WTC11 (cell line): ENCODE measurements at regions not wholly inside any gene's neighbourhood (a gene's known extent, or its start where the extent isn't known, plus 50 kb on each side); places are given as distances from the start of the nearest gene placed in this dataset.
"Not testable (repeated sequence)": the region's sequence is repeated elsewhere in the genome, so short reads cannot be mapped to it uniquely, and the experiment has no call there.

Experiments used
- ATAC-seq: fragments of 200-7000 bp; cut with Tn5 transposase; 2 replicates; pipeline ENCODE4 v1.10.0; 2021; ENCODE audit warnings: mild to moderate bottlenecking, moderate library complexity
- CTCF ChIA-PET: fragments of 300-600 bp; sonication (Branson Sonifier 250); formaldehyde crosslinking; loops from one replicate; lab custom pipeline; 2021; ENCODE audit warnings: antibody characterized with exemption; lab: Charles Lee
- POLR2A ChIA-PET: fragments of 350-600 bp; sonication (Branson Sonifier 250); formaldehyde crosslinking; loops from one replicate; lab custom pipeline; 2021; ENCODE audit warnings: antibody characterized with exemption; lab: Charles Lee
- DNase-seq: peaks from one replicate; pipeline ENCODE4 v3.0.0; 2021; ENCODE audit warnings: low spot score
- H3K27ac Mint-ChIP-seq: 2 replicates; pipeline ENCODE4 v1.8.0; 2021; ENCODE audit warnings: mixed read lengths
- H3K27me3 Mint-ChIP-seq: 2 replicates; pipeline ENCODE4 v1.8.0; 2021; ENCODE audit warnings: low read depth, mild to moderate bottlenecking, moderate library complexity, mixed read lengths
- H3K36me3 Mint-ChIP-seq: 2 replicates; pipeline ENCODE4 v1.8.0; 2021; ENCODE audit warnings: mixed read lengths
- H3K4me1 Mint-ChIP-seq: 2 replicates; pipeline ENCODE4 v1.8.0; 2022; ENCODE audit warnings: mixed read lengths
- H3K4me3 Mint-ChIP-seq: 2 replicates; pipeline ENCODE4 v1.8.0; 2021; ENCODE audit warnings: mild to moderate bottlenecking, moderate library complexity, mixed read lengths
- H3K9me3 Mint-ChIP-seq: 2 replicates; pipeline ENCODE4 v1.8.0; 2021; ENCODE audit warnings: mixed read lengths
- ESRRA ChIP-seq: sonication (generic); formaldehyde crosslinking; IDR thresholded peaks from 2 replicates; pipeline ENCODE4 v1.8.1; 2022; ENCODE audit warnings: mild to moderate bottlenecking, missing genetic modification reagents, borderline replicate concordance
- JUN ChIP-seq: sonication (generic); formaldehyde crosslinking; IDR thresholded peaks from 2 replicates; pipeline ENCODE4 v1.8.0; 2023; ENCODE audit warnings: mild to moderate bottlenecking, missing genetic modification reagents
- NFATC4 ChIP-seq: fragments of 250-450 bp; sonication (Bioruptor Pico); IDR thresholded peaks from 2 replicates; pipeline ENCODE4 v1.9.0; 2021; ENCODE audit warnings: mild to moderate bottlenecking
- OVOL2 ChIP-seq: fragments of 250-450 bp; sonication (Bioruptor Pico); IDR thresholded peaks from 2 replicates; pipeline ENCODE4 v1.9.0; 2021; ENCODE audit warnings: mild to moderate bottlenecking, borderline replicate concordance
- PRRX2 ChIP-seq: fragments of 250-450 bp; sonication (Bioruptor Pico); IDR thresholded peaks from 2 replicates; pipeline ENCODE4 v1.8.0; 2021; ENCODE audit warnings: mild to moderate bottlenecking
- TP53 ChIP-seq: sonication (generic); formaldehyde crosslinking; IDR thresholded peaks from 2 replicates; pipeline ENCODE4 v1.8.1; 2023; ENCODE audit warnings: mild to moderate bottlenecking, missing genetic modification reagents
- ZNF281 ChIP-seq: sonication (generic); formaldehyde crosslinking; IDR thresholded peaks from 2 replicates; pipeline ENCODE4 v1.8.0; 2023; ENCODE audit warnings: mild to moderate bottlenecking, missing genetic modification reagents
- ZNF671 ChIP-seq: fragments of 250-450 bp; sonication (Bioruptor Pico); IDR thresholded peaks from 2 replicates; pipeline ENCODE4 v1.8.0; 2021; ENCODE audit warnings: mild to moderate bottlenecking
- ZSCAN18 ChIP-seq: fragments of 250-450 bp; sonication (Bioruptor Pico); IDR thresholded peaks from 2 replicates; pipeline ENCODE4 v2.1.2; 2022; ENCODE audit warnings: mild to moderate bottlenecking, moderate library complexity
- TF ChIP-seq, protein P1 (sequence below): sonication (generic); formaldehyde crosslinking; IDR thresholded peaks from 2 replicates; pipeline ENCODE4 v1.8.1; 2023; ENCODE audit warnings: mild to moderate bottlenecking, moderate library complexity, missing genetic modification reagents
- TF ChIP-seq, protein P2 (sequence below): sonication (generic); formaldehyde crosslinking; IDR thresholded peaks from 2 replicates; pipeline ENCODE4 v1.8.1; 2023; ENCODE audit warnings: mild to moderate bottlenecking, missing genetic modification reagents, moderate library complexity
- TF ChIP-seq, protein P3 (sequence below): sonication (generic); formaldehyde crosslinking; IDR thresholded peaks from 2 replicates; pipeline ENCODE4 v1.8.0; 2022; ENCODE audit warnings: mild to moderate bottlenecking, missing genetic modification reagents
- TF ChIP-seq, protein P4 (sequence below): sonication (generic); formaldehyde crosslinking; IDR thresholded peaks from 2 replicates; pipeline ENCODE4 v1.8.1; 2023; ENCODE audit warnings: mild to moderate bottlenecking, missing genetic modification reagents, moderate library complexity

DNA sequence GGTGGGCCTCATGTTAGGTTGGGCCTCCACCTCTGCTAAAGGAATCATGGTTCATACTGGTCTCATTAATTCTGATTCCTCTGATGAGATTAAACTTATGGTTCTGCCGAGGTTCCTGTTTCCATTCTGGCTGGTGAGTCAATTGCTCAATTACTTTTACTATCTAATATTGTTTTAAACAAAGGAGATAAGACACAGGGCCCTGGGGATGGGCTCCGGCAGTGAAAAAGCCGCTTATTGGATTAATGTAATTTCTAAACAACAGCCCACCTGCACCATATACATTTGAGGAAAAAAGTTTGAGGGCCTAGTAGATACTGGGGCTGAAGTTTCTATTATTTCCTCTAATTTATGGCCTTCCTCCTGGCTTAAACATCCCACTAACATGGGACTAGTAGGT lies 610.4 kb upstream of the ACO1 start:
- POLR2A ChIA-PET, DNase-seq, H3K27me3 Mint-ChIP-seq, ATAC-seq, H3K27ac Mint-ChIP-seq, H3K4me1 Mint-ChIP-seq, CTCF ChIA-PET, H3K4me3 Mint-ChIP-seq: not testable (repeated sequence)
- Mint-ChIP-seq H3K36me3 (peaks cover 53% of the 10 kb centered on the region), H3K9me3 (peaks cover 90% of the 10 kb centered on the region)

- Mint-ChIP-seq H3K36me3 (peaks cover 56% of the 10 kb centered on the region), H3K9me3 (peaks cover 90% of the 10 kb centered on the region), H3K4me1 (no peaks in the 10 kb centered on the region), H3K27ac (no peak overlapping the region), H3K27me3 (peaks cover 4% of the 10 kb centered on the region), H3K4me3 (no peak overlapping the region)
- TF ChIP-seq JUN (CRISPR knock-in tag): no peak
- TF ChIP-seq, protein P1, sequence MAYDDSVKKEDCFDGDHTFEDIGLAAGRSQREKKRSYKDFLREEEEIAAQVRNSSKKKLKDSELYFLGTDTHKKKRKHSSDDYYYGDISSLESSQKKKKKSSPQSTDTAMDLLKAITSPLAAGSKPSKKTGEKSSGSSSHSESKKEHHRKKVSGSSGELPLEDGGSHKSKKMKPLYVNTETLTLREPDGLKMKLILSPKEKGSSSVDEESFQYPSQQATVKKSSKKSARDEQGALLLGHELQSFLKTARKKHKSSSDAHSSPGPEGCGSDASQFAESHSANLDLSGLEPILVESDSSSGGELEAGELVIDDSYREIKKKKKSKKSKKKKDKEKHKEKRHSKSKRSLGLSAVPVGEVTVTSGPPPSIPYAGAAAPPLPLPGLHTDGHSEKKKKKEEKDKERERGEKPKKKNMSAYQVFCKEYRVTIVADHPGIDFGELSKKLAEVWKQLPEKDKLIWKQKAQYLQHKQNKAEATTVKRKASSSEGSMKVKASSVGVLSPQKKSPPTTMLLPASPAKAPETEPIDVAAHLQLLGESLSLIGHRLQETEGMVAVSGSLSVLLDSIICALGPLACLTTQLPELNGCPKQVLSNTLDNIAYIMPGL (CRISPR knock-in tag): no peak
- TF ChIP-seq NFATC4 (CRISPR knock-in tag): no peak
- no peak for TF ChIP-seq ZSCAN18 (CRISPR knock-in tag)
- TF ChIP-seq ESRRA (CRISPR knock-in tag): no peak
- TF ChIP-seq, protein P2, sequence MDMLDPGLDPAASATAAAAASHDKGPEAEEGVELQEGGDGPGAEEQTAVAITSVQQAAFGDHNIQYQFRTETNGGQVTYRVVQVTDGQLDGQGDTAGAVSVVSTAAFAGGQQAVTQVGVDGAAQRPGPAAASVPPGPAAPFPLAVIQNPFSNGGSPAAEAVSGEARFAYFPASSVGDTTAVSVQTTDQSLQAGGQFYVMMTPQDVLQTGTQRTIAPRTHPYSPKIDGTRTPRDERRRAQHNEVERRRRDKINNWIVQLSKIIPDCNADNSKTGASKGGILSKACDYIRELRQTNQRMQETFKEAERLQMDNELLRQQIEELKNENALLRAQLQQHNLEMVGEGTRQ (CRISPR knock-in tag): no peak
- TF ChIP-seq, protein P3, sequence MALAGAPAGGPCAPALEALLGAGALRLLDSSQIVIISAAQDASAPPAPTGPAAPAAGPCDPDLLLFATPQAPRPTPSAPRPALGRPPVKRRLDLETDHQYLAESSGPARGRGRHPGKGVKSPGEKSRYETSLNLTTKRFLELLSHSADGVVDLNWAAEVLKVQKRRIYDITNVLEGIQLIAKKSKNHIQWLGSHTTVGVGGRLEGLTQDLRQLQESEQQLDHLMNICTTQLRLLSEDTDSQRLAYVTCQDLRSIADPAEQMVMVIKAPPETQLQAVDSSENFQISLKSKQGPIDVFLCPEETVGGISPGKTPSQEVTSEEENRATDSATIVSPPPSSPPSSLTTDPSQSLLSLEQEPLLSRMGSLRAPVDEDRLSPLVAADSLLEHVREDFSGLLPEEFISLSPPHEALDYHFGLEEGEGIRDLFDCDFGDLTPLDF (CRISPR knock-in tag): no peak
- TF ChIP-seq OVOL2 (CRISPR knock-in tag): no peak
- TF ChIP-seq, protein P4, sequence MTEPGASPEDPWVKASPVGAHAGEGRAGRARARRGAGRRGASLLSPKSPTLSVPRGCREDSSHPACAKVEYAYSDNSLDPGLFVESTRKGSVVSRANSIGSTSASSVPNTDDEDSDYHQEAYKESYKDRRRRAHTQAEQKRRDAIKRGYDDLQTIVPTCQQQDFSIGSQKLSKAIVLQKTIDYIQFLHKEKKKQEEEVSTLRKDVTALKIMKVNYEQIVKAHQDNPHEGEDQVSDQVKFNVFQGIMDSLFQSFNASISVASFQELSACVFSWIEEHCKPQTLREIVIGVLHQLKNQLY (CRISPR knock-in tag): no peak
- DNase-seq (no peak), ATAC-seq (no peak)
- ChIA-PET CTCF (no interaction called here), POLR2A (no interaction called here)
Observed at GRCh38 chr9:31774571-31774970, 609.9 kb upstream of the ACO1 start.

- Mint-ChIP-seq H3K36me3 (peaks cover 60% of the 10 kb centered on the region), H3K4me1 (no peaks in the 10 kb centered on the region), H3K4me3 (no peak overlapping the region), H3K9me3 (peaks cover 92% of the 10 kb centered on the region), H3K27me3 (peaks cover 6% of the 10 kb centered on the region), H3K27ac (no peak overlapping the region)
- POLR2A ChIA-PET: no interaction called here
- TF ChIP-seq TP53 (CRISPR knock-in tag) (no peak), PRRX2 (no peak), ZNF671 (CRISPR knock-in tag) (no peak), ZNF281 (no peak), JUN (CRISPR knock-in tag) (no peak)
- TF ChIP-seq, protein P4 (CRISPR knock-in tag): no peak
- DNase-seq (no peak), ATAC-seq (no peak)
- CTCF ChIA-PET: no interaction called here
Observed at GRCh38 chr9:31776471-31776870, 608.0 kb upstream of the ACO1 start.
